Panc1 (cell line): ENCODE measurements at regions not wholly inside any gene's neighbourhood (a gene's known extent, or its start where the extent isn't known, plus 50 kb on each side); places are given as distances from the start of the nearest gene placed in this dataset.

Experiments
- POLR2AphosphoS5 ChIP-seq: IDR thresholded peaks from 2 replicates; pipeline ENCODE4 v1.6.1; 2012; ENCODE audit warnings: mild to moderate bottlenecking, low read depth, low read length, moderate library complexity
- SIN3A ChIP-seq: IDR thresholded peaks from 2 replicates; pipeline ENCODE4 v1.6.1; 2012; ENCODE audit warnings: low read depth, mild to moderate bottlenecking, low read length, moderate library complexity, borderline replicate concordance; ENCODE audit not compliant: insufficient read depth
- TF ChIP-seq, protein P1 (sequence below): fragments of 450-650 bp; IDR thresholded peaks from 2 replicates; pipeline ENCODE4 v1.5.1; 2017; ENCODE audit warnings: mild to moderate bottlenecking

DNA sequence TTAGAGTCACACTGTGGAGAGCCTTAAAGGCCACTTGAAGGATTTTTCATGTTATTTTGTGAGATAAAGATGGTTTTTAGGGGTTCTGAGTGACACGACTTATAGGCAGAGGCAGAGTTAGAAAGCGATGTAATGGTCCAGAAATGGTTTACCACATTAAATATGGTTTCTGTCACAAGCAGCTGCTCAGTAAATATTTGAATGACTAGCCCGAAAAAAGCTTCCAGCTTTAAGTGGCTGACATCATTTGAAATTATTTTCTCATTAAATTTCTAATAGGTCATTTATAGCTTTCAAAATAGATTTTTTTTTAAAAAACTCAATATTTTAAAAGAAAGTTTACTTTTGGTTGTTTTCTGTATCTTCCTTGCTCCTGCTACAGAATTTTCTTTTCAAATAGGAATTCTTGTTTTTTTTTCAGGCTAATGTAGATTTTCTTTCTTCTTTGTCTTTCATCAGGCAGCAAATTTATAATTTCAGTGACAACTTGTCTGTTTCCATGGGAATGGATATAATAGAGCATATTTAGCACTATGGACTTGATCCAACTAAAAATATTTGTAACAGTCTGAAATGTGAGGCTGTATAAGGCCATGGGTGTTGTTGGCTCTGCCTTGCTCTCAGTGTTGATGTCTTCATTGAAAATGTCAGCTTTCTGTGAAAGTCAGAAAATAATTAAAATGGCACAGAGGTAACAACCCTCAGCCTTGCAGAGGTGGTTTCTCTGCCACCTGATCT lies 700.0 kb downstream of the TMTC2 start:
- TF ChIP-seq, protein P1, sequence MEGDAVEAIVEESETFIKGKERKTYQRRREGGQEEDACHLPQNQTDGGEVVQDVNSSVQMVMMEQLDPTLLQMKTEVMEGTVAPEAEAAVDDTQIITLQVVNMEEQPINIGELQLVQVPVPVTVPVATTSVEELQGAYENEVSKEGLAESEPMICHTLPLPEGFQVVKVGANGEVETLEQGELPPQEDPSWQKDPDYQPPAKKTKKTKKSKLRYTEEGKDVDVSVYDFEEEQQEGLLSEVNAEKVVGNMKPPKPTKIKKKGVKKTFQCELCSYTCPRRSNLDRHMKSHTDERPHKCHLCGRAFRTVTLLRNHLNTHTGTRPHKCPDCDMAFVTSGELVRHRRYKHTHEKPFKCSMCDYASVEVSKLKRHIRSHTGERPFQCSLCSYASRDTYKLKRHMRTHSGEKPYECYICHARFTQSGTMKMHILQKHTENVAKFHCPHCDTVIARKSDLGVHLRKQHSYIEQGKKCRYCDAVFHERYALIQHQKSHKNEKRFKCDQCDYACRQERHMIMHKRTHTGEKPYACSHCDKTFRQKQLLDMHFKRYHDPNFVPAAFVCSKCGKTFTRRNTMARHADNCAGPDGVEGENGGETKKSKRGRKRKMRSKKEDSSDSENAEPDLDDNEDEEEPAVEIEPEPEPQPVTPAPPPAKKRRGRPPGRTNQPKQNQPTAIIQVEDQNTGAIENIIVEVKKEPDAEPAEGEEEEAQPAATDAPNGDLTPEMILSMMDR = no peak
- TF ChIP-seq POLR2AphosphoS5 = no peak
- TF ChIP-seq SIN3A = no peak
